HepG2 (cell line): ENCODE measurements at regions not wholly inside any gene's neighbourhood (a gene's known extent, or its start where the extent isn't known, plus 50 kb on each side); places are given as distances from the start of the nearest gene placed in this dataset.

Source experiments
- ATAC-seq: fragments of 200-7000 bp; cut with Tn5 transposase; 3 replicates; pipeline ENCODE4 v1.9.1; 2020; ENCODE audit warnings: mild to moderate bottlenecking, moderate library complexity
- BruUV-seq: library from RNA; stranded (reverse); fragments of 400-500 nt; replicated peaks from 2 replicates; lab custom pipeline; 2021; lab: Mats Ljungman, UMichigan
- CTCF ChIA-PET: fragments of 300-600 bp; formaldehyde crosslinking; extraction: SDS; loops from one replicate; lab custom pipeline; 2021; ENCODE audit warnings: low total read pairs, inconsistent platforms, low intra/inter-chr PET ratio; lab: Yijun Ruan, JAX
- POLR2A ChIA-PET: fragments of 350-600 bp; sonication (Branson Sonifier 250); formaldehyde crosslinking; loops from one replicate; lab custom pipeline; 2020; ENCODE audit warnings: antibody characterized with exemption, inconsistent platforms; lab: Yijun Ruan, JAX
- DNase-seq: peaks from one replicate; pipeline ENCODE4 v3.0.0-alpha.2; 2015; ENCODE audit warnings: low spot score
- FAIRE-seq: peaks from 3 replicates; lab custom pipeline; 2011; peaks lifted over from hg19 to GRCh38; lab: Jason Lieb, UNC
- H2AFZ ChIP-seq: one replicate; pipeline ENCODE4 v1.6.1; 2011; ENCODE audit warnings: low read length, inconsistent platforms
- H3K27ac ChIP-seq: fragments of 300-600 bp; 3 replicates; pipeline ENCODE4 v1.8.0; 2011; ENCODE audit warnings: mixed run types, mild to moderate bottlenecking, mixed read lengths, low read length, inconsistent platforms; ENCODE audit not compliant: insufficient read depth; ENCODE audit errors: extremely low read length
- H3K27me3 ChIP-seq, 2 experiments: fragments of 200-600 bp in 1 of 2; 2 replicates in 1 of 2; 3 replicates in 1 of 2; pipeline versions ENCODE4 v1.6.0 to v1.8.0; 2011; ENCODE audit warnings: low read length in 2 of 2, mild to moderate bottlenecking in 2 of 2, moderate library complexity in 2 of 2, inconsistent platforms in 1 of 2; ENCODE audit not compliant: insufficient read depth in 2 of 2, control insufficient read depth in 1 of 2
- H3K36me3 ChIP-seq, 2 experiments: fragments of 200-600 bp in 1 of 2; replicated peaks in 1 of 2; 2 replicates in 1 of 2; 3 replicates in 1 of 2; pipeline versions ENCODE4 v1.5.1 to v1.8.0; 2011; ENCODE audit warnings: low read length in 2 of 2, inconsistent platforms in 1 of 2; ENCODE audit not compliant: insufficient read depth in 2 of 2, control insufficient read depth in 1 of 2
- H3K4me1 ChIP-seq: 2 replicates; pipeline ENCODE4 v1.5.1; 2012; ENCODE audit warnings: low read length, inconsistent platforms; ENCODE audit not compliant: insufficient read depth
- H3K4me2 ChIP-seq: 2 replicates; pipeline ENCODE4 v1.6.0; 2011; ENCODE audit warnings: low read depth, low read length, inconsistent platforms
- H3K4me3 ChIP-seq, 3 experiments: fragments of 200-600 bp in 1 of 3; sonication (generic), shearing (Covaris generic) in 1 of 3; replicated peaks in 1 of 3; 2 replicates each; pipeline ENCODE4 v1.5.1; 2011 to 2016; ENCODE audit warnings: low read length in 3 of 3, inconsistent platforms in 2 of 3, low read depth in 2 of 3, mild to moderate bottlenecking in 2 of 3, control low read depth in 1 of 3, mixed read lengths in 1 of 3; ENCODE audit not compliant: insufficient read depth in 1 of 3
- H3K79me2 ChIP-seq: one replicate; pipeline ENCODE4 v1.6.1; 2011; ENCODE audit warnings: low read length, inconsistent platforms; ENCODE audit not compliant: insufficient read depth
- H3K9ac ChIP-seq: 2 replicates; pipeline ENCODE4 v1.6.0; 2011; ENCODE audit warnings: mild to moderate bottlenecking, low read depth, low read length, inconsistent platforms; ENCODE audit not compliant: insufficient read depth
- H3K9me3 ChIP-seq: 2 replicates; pipeline ENCODE4 v1.5.1; 2012; ENCODE audit warnings: mild to moderate bottlenecking, low read length
- H4K20me1 ChIP-seq: 2 replicates; pipeline ENCODE4 v1.6.0; 2011; ENCODE audit warnings: inconsistent platforms, mild to moderate bottlenecking, low read length, moderate library complexity; ENCODE audit not compliant: insufficient read depth
- E2F1 ChIP-seq: sonication (generic); formaldehyde crosslinking; IDR thresholded peaks from 2 replicates; pipeline ENCODE4 v1.5.0; 2020; ENCODE audit warnings: missing genetic modification reagents
- ELF1 ChIP-seq: sonication (generic); formaldehyde crosslinking; IDR thresholded peaks from 2 replicates; pipeline ENCODE4 v1.4.0; 2020; ENCODE audit warnings: missing genetic modification reagents
- HDAC1 ChIP-seq: sonication (generic); formaldehyde crosslinking; IDR thresholded peaks from 2 replicates; pipeline ENCODE4 v1.5.1; 2020; ENCODE audit warnings: mild to moderate bottlenecking, missing genetic modification reagents
- IRF2 ChIP-seq: IDR thresholded peaks from 2 replicates; pipeline ENCODE4 v1.6.1; 2018; ENCODE audit warnings: missing genetic modification reagents, missing compliant biosample characterization
- MYPOP ChIP-seq: sonication (generic); formaldehyde crosslinking; IDR thresholded peaks from 2 replicates; pipeline ENCODE4 v1.8.1; 2023; ENCODE audit warnings: mild to moderate bottlenecking, moderate library complexity, missing genetic modification reagents
- RORA ChIP-seq: sonication (generic); formaldehyde crosslinking; IDR thresholded peaks from 2 replicates; pipeline ENCODE4 v1.5.0; 2020; ENCODE audit warnings: mild to moderate bottlenecking, missing genetic modification reagents, moderate library complexity
- ZHX2 ChIP-seq, 2 experiments: sonication (generic) in 1 of 2; formaldehyde crosslinking in 1 of 2; IDR thresholded peaks; 2 replicates each; pipeline versions ENCODE4 v1.6.1 to v1.9.0; 2014 to 2022; ENCODE audit warnings: antibody characterized with exemption in 1 of 2, borderline replicate concordance in 1 of 2, inconsistent platforms in 1 of 2, low read depth in 1 of 2, missing genetic modification reagents in 1 of 2
- ZNF749 ChIP-seq: sonication (generic); formaldehyde crosslinking; IDR thresholded peaks from 2 replicates; pipeline ENCODE4 v1.8.0; 2022; ENCODE audit warnings: mild to moderate bottlenecking, missing genetic modification reagents, moderate library complexity, borderline replicate concordance
- ZNF776 ChIP-seq: sonication (generic); formaldehyde crosslinking; IDR thresholded peaks from 2 replicates; pipeline ENCODE4 v1.4.0; 2020; ENCODE audit warnings: mild to moderate bottlenecking, missing genetic modification reagents
- WGBS: methylation state at CpG from one replicate; pipeline ENCODE4 v1.1.6; 2017; ENCODE audit warnings: low lambda C conversion rate; 5-methylcytosine and 5-hydroxymethylcytosine counted together
- in situ Hi-C: cut with HindIII; loops from 2 replicates; pipeline ENCODE4 v1.10.0; 2017; ENCODE audit warnings: low pct_unique_long_range_greater_than_20kb; ENCODE audit not compliant: extremely low pct_ligation_motif_present
- intact Hi-C: fragments of 100-400 bp; cut with micrococcal nuclease; formaldehyde crosslinking; loops from one replicate; pipeline ENCODE4 v1.10.0; 2022; ENCODE audit not compliant: unreplicated experiment
- TF ChIP-seq, protein P1 (sequence below): sonication (generic); formaldehyde crosslinking; IDR thresholded peaks from 2 replicates; pipeline ENCODE4 v1.5.0; 2020; ENCODE audit warnings: missing genetic modification reagents

DNA sequence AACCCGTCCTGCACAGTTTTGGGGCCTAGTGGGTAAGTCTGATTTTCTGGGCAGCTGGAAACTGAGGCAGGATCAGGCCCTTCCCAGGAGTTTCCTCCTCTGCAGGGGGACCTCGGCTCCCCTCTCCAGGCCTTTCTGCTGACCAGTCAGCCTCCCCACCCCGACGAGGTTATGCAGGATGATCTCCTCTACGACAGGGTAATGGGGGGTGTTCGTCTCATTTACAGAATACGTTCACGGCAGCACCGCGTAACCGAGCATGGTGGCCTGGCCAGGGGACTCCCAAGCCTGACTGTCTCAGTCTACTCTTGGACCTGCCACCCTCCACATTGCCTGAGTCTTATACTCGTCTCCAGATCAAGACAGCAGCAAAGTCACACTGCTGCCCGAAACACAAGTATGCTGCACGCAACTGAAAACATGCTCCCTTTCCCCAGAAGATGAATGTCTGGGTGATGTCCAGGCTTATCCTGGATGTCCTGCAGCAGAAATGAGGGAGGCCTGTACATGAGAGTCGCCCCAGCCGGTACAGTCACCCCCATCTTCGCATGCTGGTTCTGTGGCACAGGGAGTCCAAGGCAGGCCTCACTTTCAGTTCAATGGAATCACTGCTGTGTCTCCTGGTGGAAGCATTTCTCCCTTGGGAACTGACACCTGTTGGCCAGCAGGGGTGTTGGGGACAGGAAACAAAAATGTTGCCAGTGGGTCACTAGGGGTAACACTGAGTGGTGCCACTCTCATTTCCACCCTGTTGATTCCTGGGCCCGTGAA, 120.8 kb downstream of the SOX1 start:
- ATAC-seq: peak; percentile 57
- CTCF ChIA-PET: no interaction called here

More for the DNA sequence above, 120.8 kb downstream of the SOX1 start:
- DNase-seq: no peak
- TF ChIP-seq HDAC1 (CRISPR knock-in tag) (no peak), ZHX2 (IDR thresholded peaks at IDR 0.05; ENCODE audit: low read depth) (no peak), ZHX2 (CRISPR knock-in tag; IDR thresholded peaks at IDR 0.05; ENCODE audit: borderline replicate concordance) (no peak), ZNF749 (no peak), MYPOP (CRISPR knock-in tag) (no peak), IRF2 (CRISPR knock-in tag) (no peak), ELF1 (no peak), RORA (no peak), ZNF776 (CRISPR knock-in tag) (no peak), E2F1 (no peak)
- TF ChIP-seq, protein P1, sequence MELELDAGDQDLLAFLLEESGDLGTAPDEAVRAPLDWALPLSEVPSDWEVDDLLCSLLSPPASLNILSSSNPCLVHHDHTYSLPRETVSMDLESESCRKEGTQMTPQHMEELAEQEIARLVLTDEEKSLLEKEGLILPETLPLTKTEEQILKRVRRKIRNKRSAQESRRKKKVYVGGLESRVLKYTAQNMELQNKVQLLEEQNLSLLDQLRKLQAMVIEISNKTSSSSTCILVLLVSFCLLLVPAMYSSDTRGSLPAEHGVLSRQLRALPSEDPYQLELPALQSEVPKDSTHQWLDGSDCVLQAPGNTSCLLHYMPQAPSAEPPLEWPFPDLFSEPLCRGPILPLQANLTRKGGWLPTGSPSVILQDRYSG (CRISPR knock-in tag): no peak
- Histone ChIP-seq H3K79me2 (no peaks in the 10 kb centered on the region), H3K4me1 (no peaks in the 10 kb centered on the region), H3K4me2 (no peak overlapping the region), H3K9me3 (no peaks in the 10 kb centered on the region), H3K9ac (no peak overlapping the region), H4K20me1 (no peaks in the 10 kb centered on the region), H3K27me3 (peaks cover 0 to 5% of the 10 kb centered on the region in 2 experiments; a peak in 2 of 5 replicates), H2AFZ (no peak overlapping the region), H3K4me3 (no peak overlapping the region), H3K27ac (no peak overlapping the region), H3K36me3 (no peaks in the 10 kb centered on the region)
- in situ Hi-C loops (no loop called here), intact Hi-C loops (no loop called here)
- 16% methylated on average over 9 of the region's 18 CpGs for WGBS
- POLR2A ChIA-PET: no interaction called here
- no peak for FAIRE-seq
- no TSS peak for BruUV-seq
